ENCODE measurements at regions not wholly inside any gene's neighbourhood (a gene's known extent, or its start where the extent isn't known, plus 50 kb on each side); places are given as distances from the start of the nearest gene placed in this dataset.

DNA sequence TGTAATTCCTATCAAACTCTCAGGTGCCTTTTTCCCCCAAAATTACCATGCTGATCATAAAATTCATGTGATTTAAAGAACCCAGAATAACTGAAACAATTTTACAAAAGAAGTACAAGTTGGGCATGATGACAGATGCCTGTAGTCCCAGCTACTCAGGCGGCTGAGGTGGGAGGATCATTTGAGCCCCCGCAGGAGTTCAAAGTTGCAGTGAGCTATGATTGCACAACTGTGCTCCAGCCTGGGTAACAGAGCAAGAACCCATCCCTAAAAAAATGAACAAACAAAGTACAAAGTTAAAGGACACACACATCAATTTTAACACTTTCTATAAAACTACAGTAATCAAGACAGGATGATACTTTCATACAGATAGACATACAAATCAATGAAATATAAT, 97.9 kb upstream of the LPAR1 start:
- TF ChIP-seq ZFP3 (CRISPR knock-in tag; IDR thresholded peaks at IDR 0.05) (no peak), PPARA (CRISPR knock-in tag; IDR thresholded peaks at IDR 0.05; ENCODE audit: borderline replicate concordance) (no peak), TOX (CRISPR knock-in tag; IDR thresholded peaks at IDR 0.05; ENCODE audit: borderline replicate concordance) (no peak), RARB (CRISPR knock-in tag; IDR thresholded peaks at IDR 0.05) (no peak)
- TF ChIP-seq, protein P1, sequence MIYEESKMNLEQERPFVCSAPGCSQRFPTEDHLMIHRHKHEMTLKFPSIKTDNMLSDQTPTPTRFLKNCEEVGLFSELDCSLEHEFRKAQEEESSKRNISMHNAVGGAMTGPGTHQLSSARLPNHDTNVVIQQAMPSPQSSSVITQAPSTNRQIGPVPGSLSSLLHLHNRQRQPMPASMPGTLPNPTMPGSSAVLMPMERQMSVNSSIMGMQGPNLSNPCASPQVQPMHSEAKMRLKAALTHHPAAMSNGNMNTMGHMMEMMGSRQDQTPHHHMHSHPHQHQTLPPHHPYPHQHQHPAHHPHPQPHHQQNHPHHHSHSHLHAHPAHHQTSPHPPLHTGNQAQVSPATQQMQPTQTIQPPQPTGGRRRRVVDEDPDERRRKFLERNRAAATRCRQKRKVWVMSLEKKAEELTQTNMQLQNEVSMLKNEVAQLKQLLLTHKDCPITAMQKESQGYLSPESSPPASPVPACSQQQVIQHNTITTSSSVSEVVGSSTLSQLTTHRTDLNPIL (CRISPR knock-in tag; IDR thresholded peaks at IDR 0.05; ENCODE audit: low read depth), result no peak

Measured in SK-N-SH treated with all-trans-retinoic acid at 6 μM for 48 hours (cell line).